ENCODE measurements at regions not wholly inside any gene's neighbourhood (a gene's known extent, or its start where the extent isn't known, plus 50 kb on each side); places are given as distances from the start of the nearest gene placed in this dataset.

GRCh38 chr18:38330573-38330972, 765.0 kb upstream of the CELF4 start:
- no peak for TF ChIP-seq CTCF (conservative IDR thresholded peaks at IDR 0.05; ENCODE audit: low read depth, low read length)
- no peak for DNase-seq (ENCODE audit: low read depth)
- H3K4me3 ChIP-seq (ENCODE audit: low read depth, low read length): no peak overlapping the region

GRCh38 chr18:38329145-38329544, 763.5 kb upstream of the CELF4 start:
- TF ChIP-seq CTCF (conservative IDR thresholded peaks at IDR 0.05; ENCODE audit: low read depth, low read length): no peak
- no peak overlapping the region for H3K4me3 ChIP-seq (ENCODE audit: low read depth, low read length)
- no peak for DNase-seq (ENCODE audit: low read depth)

GRCh38 chr18:38322206-38322605, 756.6 kb upstream of the CELF4 start:
- no peak overlapping the region for H3K4me3 ChIP-seq (ENCODE audit: low read depth, low read length)
- no peak for DNase-seq (ENCODE audit: low read depth)
- no peak for TF ChIP-seq CTCF (conservative IDR thresholded peaks at IDR 0.05; ENCODE audit: low read depth, low read length)

GRCh38 chr18:38321262-38321661, 755.7 kb upstream of the CELF4 start:
- no peak for TF ChIP-seq CTCF (conservative IDR thresholded peaks at IDR 0.05; ENCODE audit: low read depth, low read length)
- no peak overlapping the region for H3K4me3 ChIP-seq (ENCODE audit: low read depth, low read length)
- DNase-seq (ENCODE audit: low read depth): no peak

- H3K4me3 ChIP-seq (ENCODE audit: low read depth, low read length): no peak overlapping the region
- no peak for TF ChIP-seq CTCF (conservative IDR thresholded peaks at IDR 0.05; ENCODE audit: low read depth, low read length)
- no peak for DNase-seq (ENCODE audit: low read depth)
Measured at GRCh38 chr18:38318416-38318815, 752.8 kb upstream of the CELF4 start.

- H3K4me3 ChIP-seq (ENCODE audit: low read depth, low read length): no peak overlapping the region
- no peak for DNase-seq (ENCODE audit: low read depth)
- no peak for TF ChIP-seq CTCF (conservative IDR thresholded peaks at IDR 0.05; ENCODE audit: low read depth, low read length)
Measured at GRCh38 chr18:38313831-38314230, 748.2 kb upstream of the CELF4 start.

GRCh38 chr18:38312532-38312931, 746.9 kb upstream of the CELF4 start:
- TF ChIP-seq CTCF (conservative IDR thresholded peaks at IDR 0.05; ENCODE audit: low read depth, low read length): no peak
- no peak overlapping the region for H3K4me3 ChIP-seq (ENCODE audit: low read depth, low read length)
- DNase-seq (ENCODE audit: low read depth): no peak
